SK-MEL-5 (cell line): ENCODE measurements at regions not wholly inside any gene's neighbourhood (a gene's known extent, or its start where the extent isn't known, plus 50 kb on each side); places are given as distances from the start of the nearest gene placed in this dataset.
"Not testable (repeated sequence)": the region's sequence is repeated elsewhere in the genome, so short reads cannot be mapped to it uniquely, and the experiment has no call there.

Experiments
- DNase-seq: peaks from one replicate; pipeline ENCODE4 v3.0.0-alpha.2; 2016; ENCODE audit warnings: low read depth, low spot score
- in situ Hi-C: cut with HindIII; loops from 2 replicates; pipeline ENCODE4 v1.10.0; 2016; ENCODE audit warnings: low sequenced_read_pairs, high pct_unique_total_duplicates, low pct_unique_long_range_greater_than_20kb

DNA sequence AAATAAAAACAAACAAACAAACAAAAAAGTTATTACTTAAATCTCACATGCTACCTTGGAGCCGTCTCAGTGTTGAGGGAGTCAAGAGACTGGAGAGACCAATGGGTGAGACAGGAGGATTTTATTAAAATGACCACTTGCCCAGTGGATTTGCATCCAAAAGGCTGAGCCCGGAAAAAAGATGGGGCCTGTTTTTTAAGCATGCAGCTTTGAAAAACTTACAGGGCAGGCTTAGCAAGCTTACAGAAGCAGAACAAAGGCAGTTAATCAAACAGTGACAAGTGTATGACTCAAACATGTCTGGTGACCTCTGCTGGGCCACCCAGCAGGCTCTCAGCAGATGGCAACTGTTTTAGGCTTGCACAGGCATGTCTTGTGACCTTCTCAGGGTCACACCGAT, 82.5 kb downstream of the POTEH start:
- DNase-seq, in situ Hi-C loops: not testable (repeated sequence)

DNA sequence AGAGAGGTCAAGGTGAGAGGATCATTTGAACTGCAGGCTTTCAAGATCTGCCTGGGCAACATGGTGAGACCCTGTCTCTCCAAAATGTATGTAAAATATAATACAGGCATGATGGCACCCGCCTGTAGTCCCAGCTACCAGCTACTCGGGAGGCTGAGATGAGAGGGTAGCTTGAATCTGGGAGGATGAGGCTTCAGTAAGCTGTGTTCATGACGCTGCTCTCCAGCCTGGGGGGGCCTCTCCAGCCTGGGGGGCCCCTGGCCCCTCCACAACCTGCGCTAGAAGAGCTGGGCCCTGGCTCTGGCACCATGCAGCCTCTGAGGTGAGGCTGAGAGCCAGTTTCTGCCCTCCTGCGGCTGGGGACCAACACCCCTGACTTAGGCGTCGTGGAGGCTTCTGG, 85.3 kb downstream of the POTEH start:
- in situ Hi-C loops, DNase-seq: not testable (repeated sequence)

DNA sequence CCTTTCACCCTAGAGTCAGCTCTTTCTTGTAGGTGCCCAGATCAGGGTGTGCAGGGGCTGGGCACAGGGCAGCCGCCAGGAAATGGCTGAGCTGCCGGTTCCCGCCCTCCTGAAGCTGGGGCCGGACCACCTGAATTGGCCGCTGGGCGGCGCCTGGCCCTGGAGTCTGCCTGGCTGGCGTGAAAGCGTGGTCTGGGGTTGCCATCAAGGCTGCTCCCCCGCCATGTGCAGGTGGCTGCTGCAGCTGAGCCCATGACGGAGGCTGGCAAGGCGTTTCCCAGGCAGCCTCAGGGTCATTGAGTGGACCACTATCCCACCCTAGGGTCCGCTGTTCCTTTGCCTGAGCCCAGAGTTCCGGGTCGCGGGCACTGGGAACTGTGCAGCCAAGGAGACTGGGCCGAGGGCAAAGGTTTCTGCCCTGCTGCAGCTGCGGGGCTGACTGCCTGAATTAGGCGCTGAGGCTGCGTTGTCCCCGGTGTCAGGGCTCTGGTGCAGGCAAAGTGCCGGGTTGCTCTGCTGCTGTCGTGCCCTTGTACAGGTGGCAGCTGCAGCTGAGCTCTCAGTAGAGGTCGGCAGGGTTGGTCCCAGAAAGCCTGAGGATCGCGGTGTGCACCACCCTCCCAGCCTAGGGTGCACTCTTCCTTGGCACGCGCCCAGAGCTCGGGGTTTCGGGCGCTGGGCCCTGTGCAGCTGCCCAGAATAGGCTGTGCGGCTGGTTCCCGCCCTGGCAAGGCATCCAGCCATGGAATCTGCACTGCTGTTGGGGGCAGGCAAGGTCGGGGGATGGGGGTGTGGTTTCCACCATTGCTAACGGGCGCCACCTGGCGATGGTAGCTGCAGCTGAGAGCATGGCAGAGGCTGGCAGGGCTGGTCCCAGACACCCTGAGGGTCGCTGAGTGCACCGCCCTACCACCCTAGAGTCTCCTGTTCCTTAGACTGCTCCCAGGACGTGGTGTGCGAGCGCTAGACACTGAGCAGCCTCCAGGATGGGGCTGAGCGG, 86.1 kb downstream of the POTEH start:
- in situ Hi-C loops = not testable (repeated sequence)
- DNase-seq = peak; percentile 54

DNA sequence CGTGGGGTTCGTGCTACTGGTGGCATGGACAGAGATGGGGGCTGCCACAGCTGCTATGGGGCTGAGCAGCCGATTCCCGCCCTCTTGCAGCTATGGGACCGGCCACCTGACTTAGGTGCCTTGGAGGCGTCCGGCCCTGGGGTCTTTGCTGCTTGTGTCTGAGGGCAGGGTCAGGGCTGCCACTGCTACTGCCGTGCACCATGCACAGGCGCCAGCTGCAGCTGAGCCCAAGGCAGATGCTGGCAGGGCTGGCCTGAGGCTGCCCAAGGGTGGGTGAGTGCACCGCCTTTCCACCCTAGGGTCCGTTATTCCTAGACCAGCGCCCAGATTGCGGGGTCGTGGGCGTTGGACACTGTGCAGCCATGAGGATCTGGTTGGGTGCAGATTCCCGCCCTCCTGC, 86.9 kb downstream of the POTEH start:
- DNase-seq, in situ Hi-C loops: not testable (repeated sequence)

DNA sequence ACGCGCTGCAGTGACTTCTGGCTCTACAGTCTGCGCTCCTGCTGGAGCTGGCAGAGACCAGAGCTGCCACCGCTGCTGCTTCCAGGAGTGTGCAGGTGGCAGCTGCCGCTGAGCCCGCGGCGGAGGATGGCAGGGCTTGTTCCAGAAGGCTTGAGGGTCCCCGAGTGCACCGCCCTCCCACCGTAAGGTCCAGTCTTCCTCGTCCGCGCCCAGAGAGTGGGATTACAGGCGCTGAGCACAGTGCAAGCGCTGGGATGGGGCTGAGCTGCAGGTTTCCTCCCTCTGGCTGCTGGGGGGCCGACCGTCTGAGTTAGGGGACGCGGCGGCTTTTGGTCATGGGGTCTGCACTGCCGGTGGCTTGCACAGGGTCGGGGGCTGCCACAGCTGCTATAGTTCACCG, 87.3 kb downstream of the POTEH start:
- in situ Hi-C loops, DNase-seq: not testable (repeated sequence)

DNA sequence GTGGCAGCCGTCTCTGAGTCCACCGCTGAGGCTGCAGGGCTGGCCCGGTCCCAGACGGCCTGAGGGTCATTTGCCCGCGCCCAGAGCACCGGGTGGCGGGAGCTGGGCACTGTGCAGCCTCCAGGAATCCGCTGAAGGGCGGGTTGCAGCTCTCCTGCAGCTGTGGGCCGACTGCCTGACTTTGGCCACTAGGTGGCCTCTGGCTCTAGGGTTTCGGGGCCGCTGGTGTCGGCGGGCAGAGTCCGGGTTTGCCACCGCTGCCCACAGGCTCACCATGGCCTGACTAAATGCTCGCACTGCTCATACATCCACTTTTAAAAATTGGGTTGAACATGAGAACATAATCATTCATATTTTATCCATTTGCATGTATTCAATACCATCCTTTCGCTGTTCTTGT, 87.7 kb downstream of the POTEH start:
- DNase-seq, in situ Hi-C loops: not testable (repeated sequence)

DNA sequence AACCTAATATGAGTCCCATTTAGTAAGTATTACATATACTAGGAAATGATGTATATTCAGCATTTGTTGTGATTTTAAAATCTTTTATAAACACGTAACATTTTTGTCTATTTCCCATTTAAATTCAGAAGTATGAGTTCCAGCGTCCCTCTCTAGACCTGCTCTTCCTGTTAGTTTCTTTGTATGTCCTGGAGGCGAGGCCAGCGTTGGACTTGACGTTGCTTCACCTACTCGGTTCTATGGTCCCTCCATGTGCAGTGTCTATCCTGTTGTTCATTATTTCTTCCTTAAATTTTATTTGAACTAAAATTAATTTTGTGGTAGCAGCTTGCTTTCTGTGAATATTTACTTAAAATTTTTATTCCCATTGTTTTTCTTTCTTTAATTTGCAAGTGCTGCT, 88.5 kb downstream of the POTEH start:
- in situ Hi-C loops, DNase-seq: not testable (repeated sequence)

DNA sequence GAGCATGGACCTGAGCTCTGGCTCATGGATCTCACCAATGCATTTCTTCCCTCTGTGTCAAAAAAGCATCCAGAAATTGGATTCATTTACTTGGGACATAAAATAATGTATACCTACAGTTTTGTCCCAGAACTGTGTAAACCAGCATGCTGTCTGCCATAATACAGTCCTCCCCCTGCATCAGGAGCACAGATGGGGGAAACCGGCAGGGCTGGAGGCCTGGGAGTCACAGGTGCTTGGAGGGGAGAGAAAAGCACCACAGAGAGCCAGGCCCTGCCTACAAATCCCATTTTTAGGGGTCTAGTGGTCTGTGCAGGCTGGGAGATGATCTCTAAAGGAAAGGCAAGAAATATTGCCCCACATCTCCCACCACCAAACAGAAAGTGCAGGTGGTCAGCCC, 91.8 kb downstream of the POTEH start:
- in situ Hi-C loops, DNase-seq: not testable (repeated sequence)

DNA sequence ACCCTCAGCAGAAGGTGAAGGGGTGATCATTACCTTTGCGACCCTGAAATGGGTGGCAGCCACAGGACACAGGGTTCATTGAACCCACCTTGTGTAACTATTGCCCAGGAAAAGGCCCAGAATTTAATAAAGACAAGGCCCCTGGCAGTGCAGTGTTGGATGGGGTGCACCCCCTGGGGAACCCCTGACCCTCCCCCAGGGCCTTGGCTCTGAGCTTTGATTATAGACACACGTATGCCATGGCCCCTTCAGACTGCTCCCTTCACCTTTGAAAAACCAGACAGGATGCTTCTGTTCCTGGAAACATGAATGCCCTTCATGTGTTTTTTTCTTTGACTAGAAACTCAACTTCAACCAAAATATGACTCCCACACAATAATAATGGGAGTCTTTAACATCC, 93.1 kb downstream of the POTEH start:
- DNase-seq, in situ Hi-C loops: not testable (repeated sequence)

DNA sequence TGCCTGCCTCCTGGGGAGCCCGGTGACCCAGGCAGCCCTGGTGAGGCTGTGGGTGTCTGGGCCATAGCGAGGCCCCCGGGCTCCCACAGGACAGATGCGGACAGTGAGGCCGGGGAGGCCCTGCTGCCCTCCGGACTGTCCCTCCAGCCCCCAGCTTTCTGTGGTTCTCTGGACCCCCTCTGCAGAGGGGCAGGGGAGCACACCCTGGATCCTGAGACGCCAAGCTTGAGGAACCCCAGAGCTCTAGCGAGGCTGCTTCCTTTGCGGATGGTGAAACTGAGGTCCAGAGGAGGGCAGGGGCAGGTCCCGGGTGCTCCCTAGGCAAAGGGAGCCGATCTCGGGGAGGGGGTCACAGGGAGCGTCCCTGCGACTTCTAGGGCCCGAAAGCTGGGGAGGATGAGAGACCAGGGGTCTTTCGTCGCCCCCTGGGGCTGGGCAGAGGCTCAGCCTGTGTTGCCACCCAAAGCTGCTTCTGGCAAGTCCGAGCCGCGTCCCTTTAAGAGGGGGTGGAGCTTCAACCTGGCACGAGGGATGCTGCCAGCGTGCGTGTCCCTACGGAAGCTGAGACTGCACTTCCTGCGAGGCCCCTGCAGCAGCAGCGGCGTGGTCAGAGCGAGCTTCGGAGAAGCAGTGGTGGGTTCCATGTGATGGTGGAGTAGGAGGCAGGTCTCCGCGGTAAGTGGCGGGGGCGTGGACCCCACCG, 94.7 kb downstream of the POTEH start:
- not testable (repeated sequence) for DNase-seq

DNA sequence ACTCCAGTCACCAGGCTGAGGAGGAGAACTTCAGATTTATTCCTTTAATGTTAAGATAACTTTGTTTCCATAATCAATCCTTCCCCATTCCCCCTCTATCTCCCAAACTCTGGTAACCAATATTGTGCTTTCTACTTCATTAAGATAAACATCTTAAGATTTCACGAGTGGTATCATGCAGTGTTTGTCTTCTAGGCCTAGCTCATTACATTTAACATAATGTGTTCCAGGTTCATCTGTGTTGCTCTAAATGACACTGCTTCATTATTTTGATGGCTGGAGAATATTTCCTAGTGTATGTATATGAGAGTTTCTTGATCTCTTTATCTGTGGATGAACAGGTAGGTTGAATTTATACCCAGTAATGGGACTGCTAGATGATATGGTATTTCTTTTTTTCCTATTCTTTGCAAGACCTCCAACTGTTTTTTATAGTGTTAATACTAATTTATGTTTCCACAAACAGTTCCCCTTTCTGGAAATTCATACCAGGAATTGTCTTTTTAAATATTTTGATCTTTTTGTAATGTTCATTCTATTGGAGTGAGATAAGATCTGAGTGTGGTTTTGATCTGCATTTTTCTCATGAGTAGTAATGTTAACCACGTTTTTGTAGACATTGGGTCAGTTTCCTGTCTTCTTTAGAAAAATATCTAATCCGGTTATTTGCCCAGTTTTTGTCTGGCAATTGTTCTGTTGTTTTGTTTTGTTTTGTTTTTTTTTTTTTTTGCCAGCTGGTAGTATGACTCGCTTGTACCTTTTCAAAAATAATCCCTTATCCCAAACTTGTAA, 97.3 kb downstream of the POTEH start:
- in situ Hi-C loops = not testable (repeated sequence)
- peak; percentile 0 for DNase-seq

More for the DNA sequence above, 94.7 kb downstream of the POTEH start:
- in situ Hi-C loops = not testable (repeated sequence)

DNA sequence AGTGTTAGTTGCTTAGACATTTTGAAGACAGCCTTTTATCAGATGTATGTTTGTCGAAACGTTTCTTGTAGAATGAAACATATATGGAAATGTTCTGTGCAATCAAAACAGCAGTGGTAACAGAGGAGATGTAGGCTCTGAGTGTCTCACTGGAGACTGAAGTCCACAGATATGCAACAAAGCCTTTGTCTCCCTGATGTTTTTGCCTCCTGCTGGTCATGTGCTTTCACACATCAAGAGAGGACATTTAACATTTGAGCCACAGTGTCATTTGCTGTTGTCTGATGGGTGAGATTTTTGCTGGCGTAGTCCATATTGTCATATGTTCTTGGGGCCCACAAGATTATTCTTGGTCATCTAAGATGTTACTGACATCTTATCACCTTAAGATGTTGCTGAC, 101.7 kb downstream of the POTEH start:
- in situ Hi-C loops, DNase-seq: not testable (repeated sequence)

DNA sequence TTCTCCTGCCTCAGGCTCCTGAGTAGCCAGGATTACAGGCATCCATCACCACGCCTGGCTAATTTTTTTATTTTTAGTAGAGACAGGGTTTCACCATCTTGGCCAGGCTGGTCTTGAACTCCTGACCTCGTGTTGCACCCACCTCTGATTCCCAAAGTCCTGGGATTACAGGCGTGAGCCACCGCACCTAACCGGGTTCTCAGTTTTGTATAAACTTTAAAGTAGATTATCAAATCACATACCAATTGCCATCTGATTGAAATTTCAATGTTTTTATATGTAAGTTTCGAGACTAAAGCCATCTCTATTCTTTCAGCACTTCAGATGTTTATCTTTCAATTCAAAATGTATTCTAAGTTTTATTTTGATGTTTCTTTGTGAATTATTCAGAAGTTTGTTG, 110.1 kb downstream of the POTEH start:
- DNase-seq, in situ Hi-C loops: not testable (repeated sequence)

DNA sequence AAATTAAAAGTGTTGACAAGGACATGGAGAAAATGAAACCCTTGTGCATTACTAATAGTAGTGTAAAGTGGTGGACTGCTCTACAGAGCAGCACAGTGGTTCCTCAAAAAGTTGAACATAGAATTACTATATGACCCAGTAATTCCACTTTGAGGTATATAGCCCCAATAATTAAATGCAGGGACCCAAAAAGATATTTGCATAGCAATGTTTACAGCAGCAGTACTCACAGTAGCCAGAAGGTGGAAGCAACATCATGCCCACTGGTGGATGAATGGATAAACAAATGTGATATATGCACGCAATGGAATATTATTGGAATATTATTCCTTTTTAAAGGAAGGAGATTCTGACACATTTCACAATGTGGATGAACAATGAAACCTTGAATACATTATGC, 121.3 kb downstream of the POTEH start:
- in situ Hi-C loops, DNase-seq: not testable (repeated sequence)

DNA sequence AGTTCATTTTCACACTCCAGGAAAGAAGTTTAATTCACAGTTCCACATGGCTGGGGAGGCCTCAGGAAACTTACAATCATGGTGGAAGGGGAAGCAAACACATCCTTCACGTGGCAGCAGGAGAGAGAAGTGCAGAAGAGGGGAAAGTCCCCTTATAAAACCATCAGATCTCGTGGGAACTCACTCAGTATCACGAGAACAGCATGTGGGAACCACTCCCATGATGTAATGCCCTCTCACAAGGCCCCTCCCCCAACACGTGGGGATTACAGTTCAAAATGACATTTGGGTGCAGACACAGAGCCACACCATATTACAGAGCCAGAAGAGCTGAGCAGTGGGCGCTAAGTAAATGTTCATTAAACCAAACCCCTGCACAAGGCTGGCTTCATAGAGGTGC, 126.0 kb downstream of the POTEH start:
- in situ Hi-C loops, DNase-seq: not testable (repeated sequence)

DNA sequence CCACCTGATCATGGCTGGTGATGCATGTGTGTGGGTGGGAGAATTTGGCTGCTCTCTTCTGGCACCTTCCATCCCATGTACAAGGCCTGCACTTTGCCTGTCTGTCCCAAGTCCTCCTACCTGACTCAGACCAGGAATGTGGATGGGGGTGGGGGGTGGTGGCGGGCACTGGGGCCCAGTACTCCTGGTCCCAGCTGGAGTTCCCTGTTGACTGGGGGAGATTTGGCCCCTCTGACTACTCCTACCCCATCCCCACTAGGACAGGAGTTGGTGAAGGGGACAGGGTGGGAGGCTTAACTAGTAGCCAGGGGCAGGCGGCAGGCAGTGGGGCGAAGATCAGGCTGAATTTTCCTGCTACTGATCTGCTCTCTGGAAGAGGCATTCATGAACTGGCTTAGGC, 126.6 kb downstream of the POTEH start:
- in situ Hi-C loops, DNase-seq: not testable (repeated sequence)

DNA sequence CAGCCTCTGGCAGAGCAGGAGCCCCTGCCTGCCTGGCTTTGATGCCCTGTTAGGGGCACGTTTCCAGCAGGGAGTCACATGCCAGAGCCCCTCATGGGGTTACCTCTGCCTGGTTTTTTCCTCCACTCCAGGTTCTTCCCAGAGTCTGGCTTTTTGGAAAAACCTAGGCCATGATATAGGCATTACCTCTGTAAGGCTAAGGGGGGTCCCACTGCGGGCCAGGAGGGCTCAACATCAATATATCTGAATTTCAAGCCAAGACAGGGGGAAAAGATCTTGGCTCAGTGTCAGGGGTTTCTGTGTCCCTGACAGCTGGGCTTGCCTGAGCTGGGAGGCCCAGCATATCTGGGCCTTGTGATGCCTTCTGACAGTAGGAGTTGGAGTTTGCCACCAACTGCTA, 127.4 kb downstream of the POTEH start:
- in situ Hi-C loops, DNase-seq: not testable (repeated sequence)

DNA sequence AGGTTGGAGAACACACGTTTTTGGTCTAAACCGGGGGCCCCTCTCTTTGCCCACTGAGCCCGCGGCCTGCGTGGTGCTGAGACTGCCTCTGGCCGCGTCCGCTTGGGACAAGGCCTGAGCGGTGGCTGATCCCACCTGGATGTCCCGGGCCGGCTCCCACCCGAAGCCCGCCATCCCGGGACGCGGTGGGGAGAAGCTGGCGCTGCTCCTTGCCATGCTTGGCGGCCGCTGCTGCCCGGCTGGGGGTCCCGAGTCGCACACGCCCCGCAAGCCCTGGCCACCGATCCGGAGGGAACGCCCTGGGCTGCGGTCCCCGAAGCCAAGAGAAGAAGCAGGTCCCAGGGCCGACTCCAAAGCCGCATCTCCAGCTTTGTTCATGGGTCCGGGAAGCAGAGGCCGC, 130.1 kb downstream of the POTEH start:
- in situ Hi-C loops, DNase-seq: not testable (repeated sequence)
